IPS-20b (cell line): ENCODE measurements at regions not wholly inside any gene's neighbourhood (a gene's known extent, or its start where the extent isn't known, plus 50 kb on each side); places are given as distances from the start of the nearest gene placed in this dataset.

Experiments
- H3K27ac ChIP-seq: one replicate; pipeline ENCODE4 v1.5.1; 2013; ENCODE audit warnings: low read length
- H3K27me3 ChIP-seq: 2 replicates; pipeline ENCODE4 v1.6.1; 2013; ENCODE audit warnings: mild to moderate bottlenecking, low read length, inconsistent platforms; ENCODE audit not compliant: insufficient read depth
- H3K36me3 ChIP-seq: 2 replicates; pipeline ENCODE4 v1.6.1; 2013; ENCODE audit warnings: low read depth, mild to moderate bottlenecking, inconsistent platforms, low read length, moderate library complexity; ENCODE audit not compliant: insufficient read depth
- H3K4me1 ChIP-seq: 2 replicates; pipeline ENCODE4 v1.6.1; 2013; ENCODE audit warnings: mild to moderate bottlenecking, control low read depth, inconsistent platforms, low read length, moderate library complexity; ENCODE audit not compliant: insufficient read depth
- H3K4me3 ChIP-seq: 2 replicates; pipeline ENCODE4 v1.5.1; 2013; ENCODE audit warnings: mild to moderate bottlenecking, low read length, inconsistent platforms
- H3K9ac ChIP-seq: 2 replicates; pipeline ENCODE4 v1.6.1; 2013; ENCODE audit warnings: low read depth, mild to moderate bottlenecking, inconsistent platforms, low read length, moderate library complexity
- H3K9me3 ChIP-seq: 2 replicates; pipeline ENCODE4 v1.6.1; 2013; ENCODE audit warnings: mild to moderate bottlenecking, low read depth, low read length, inconsistent platforms; ENCODE audit not compliant: insufficient read depth

DNA sequence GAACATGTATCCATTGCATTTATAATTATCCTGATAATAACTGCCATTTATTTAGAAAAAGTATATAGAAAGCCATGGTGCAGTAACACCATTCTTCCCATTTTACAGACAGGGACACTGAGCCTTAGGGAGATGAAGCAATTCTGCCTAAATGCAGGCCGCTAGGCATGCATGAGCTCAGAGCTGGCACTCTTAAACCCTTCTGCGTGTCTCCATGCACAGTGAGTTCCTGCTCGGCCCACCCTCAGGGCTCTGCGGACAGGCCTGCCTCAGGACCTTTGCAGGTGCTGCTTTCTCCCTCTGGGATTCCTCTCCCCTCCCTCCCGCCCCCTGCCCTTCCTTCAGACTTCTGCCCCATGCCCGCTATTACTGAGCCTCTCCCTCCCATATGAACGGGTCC lies 54.3 kb upstream of the WSB1 start:
- Histone ChIP-seq H3K4me1 (peaks cover 4% of the 10 kb centered on the region; the same call in 1 of the 2 replicates), H3K27me3 (no peaks in the 10 kb centered on the region), H3K4me3 (no peak overlapping the region), H3K36me3 (no peaks in the 10 kb centered on the region), H3K27ac (no peak overlapping the region), H3K9me3 (no peaks in the 10 kb centered on the region), H3K9ac (no peak overlapping the region)

DNA sequence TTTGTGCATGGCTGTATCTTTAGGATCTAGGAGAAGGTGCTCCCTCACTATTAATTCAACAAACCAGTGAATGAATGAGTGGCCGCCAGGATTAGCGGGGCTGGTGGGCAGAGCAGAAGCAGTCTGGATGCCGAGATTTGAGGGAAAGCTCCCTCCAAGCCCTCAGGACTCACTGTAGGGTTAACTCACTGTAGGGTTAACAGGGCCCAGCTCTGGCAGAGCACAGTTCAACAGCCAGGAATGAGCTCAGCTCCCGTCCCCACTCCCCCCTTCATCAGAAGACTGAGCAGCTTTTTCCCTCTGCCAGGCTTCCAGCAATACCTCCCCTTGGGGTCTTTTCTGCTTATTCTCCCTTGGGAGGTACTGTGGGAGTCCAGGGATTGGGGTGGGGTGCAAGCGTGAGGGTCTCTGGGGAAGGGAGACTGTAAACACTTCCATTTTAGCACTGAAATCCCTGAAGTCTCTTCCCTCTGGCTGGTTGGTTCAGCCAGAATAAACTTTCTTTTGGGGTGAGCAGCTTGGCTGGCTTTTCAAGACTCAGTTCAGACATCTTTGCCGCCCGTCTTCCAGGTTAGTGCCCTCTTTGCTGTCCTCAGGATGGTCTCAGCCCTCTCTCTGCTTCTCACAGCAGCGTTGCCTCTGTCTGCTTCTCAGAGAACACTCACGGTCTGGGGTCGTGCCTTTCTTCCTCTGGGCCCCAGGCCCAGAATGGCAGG lies 53.7 kb upstream of the WSB1 start:
- H3K4me3 ChIP-seq, result no peak overlapping the region
- H3K9ac ChIP-seq, result no peak overlapping the region
- no peaks in the 10 kb centered on the region for H3K36me3 ChIP-seq
- no peaks in the 10 kb centered on the region for H3K27me3 ChIP-seq
- H3K9me3 ChIP-seq, result no peaks in the 10 kb centered on the region
- H3K4me1 ChIP-seq, result peaks cover 9% of the 10 kb centered on the region; the same call in 1 of the 2 replicates
- no peak overlapping the region for H3K27ac ChIP-seq

GRCh38 chr17:27240802-27241155 lies 53.1 kb upstream of the WSB1 start:
- H3K27me3 ChIP-seq, result no peaks in the 10 kb centered on the region
- no peaks in the 10 kb centered on the region for H3K9me3 ChIP-seq
- no peak overlapping the region for H3K27ac ChIP-seq
- no peaks in the 10 kb centered on the region for H3K36me3 ChIP-seq
- H3K4me3 ChIP-seq, result no peak overlapping the region
- peaks cover 11% of the 10 kb centered on the region; the same call in 1 of the 2 replicates for H3K4me1 ChIP-seq
- H3K9ac ChIP-seq, result no peak overlapping the region

DNA sequence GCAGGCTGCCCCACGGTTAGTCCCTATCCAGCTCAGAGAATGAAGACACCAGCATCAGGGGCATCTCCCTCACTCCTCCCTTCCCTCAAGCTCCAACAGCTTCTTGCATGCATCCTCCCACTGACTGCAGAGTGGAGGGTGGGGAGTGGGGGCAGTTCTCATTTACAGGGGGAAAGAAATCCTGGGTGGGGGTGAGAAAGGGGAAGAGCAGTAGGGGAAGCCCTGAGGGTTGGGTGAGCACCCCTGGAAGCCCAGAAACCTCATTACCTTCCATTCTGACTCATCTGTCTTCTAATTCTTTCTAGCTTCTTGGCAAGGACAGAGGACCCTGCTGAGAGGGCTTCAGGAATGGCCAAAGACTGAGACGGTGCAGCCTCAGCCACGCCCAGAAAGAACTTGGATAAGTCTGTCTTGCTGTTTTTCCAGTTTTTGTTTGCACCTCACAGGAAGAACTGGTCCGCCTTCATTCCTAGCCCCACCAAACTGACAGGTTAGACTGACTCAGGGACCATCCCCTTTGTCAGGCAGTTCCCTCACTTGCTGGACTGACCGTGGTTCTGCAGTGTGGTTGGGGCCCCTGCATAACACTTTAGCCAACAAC lies 52.5 kb upstream of the WSB1 start:
- no peak overlapping the region; the same call in 1 of the 2 replicates for H3K4me3 ChIP-seq

GRCh38 chr17:27242951-27243350 lies 51.0 kb upstream of the WSB1 start:
- Histone ChIP-seq H3K4me1 (peaks cover 11% of the 10 kb centered on the region; the same call in 1 of the 2 replicates), H3K4me3 (no peak overlapping the region), H3K9ac (no peak overlapping the region), H3K27me3 (no peaks in the 10 kb centered on the region), H3K9me3 (no peaks in the 10 kb centered on the region), H3K36me3 (no peaks in the 10 kb centered on the region), H3K27ac (no peak overlapping the region)

More for the DNA sequence above, 52.5 kb upstream of the WSB1 start:
- Histone ChIP-seq H3K9me3 (no peaks in the 10 kb centered on the region), H3K27me3 (no peaks in the 10 kb centered on the region), H3K4me1 (peaks cover 11% of the 10 kb centered on the region; the same call in 1 of the 2 replicates), H3K9ac (no peak overlapping the region), H3K27ac (no peak overlapping the region), H3K36me3 (no peaks in the 10 kb centered on the region)

GRCh38 chr17:27244011-27244410 lies 49.9 kb upstream of the WSB1 start:
- H3K36me3 ChIP-seq, result no peaks in the 10 kb centered on the region
- H3K4me3 ChIP-seq, result no peak overlapping the region
- no peak overlapping the region for H3K27ac ChIP-seq
- H3K9ac ChIP-seq, result no peak overlapping the region
- H3K27me3 ChIP-seq, result no peaks in the 10 kb centered on the region
- H3K4me1 ChIP-seq, result peaks cover 11% of the 10 kb centered on the region; the same call in 1 of the 2 replicates
- H3K9me3 ChIP-seq, result no peaks in the 10 kb centered on the region
